Effector memory CD4-positive, alpha-beta T cell (primary cell): ENCODE measurements at regions not wholly inside any gene's neighbourhood (a gene's known extent, or its start where the extent isn't known, plus 50 kb on each side); places are given as distances from the start of the nearest gene placed in this dataset.

ENCODE experiments used
- DNase-seq, 3 donors: peaks; one replicate each; pipeline ENCODE4 v3.0.0-alpha.2; 2020
- H3K27ac ChIP-seq: 2 replicates; pipeline ENCODE4 v1.7.0; 2013; ENCODE audit warnings: mild to moderate bottlenecking, low read length, moderate library complexity; ENCODE audit not compliant: insufficient read depth, poor library complexity, severe bottlenecking
- H3K27me3 ChIP-seq: replicated peaks from 2 replicates; pipeline ENCODE4 v1.7.0; 2013; ENCODE audit warnings: mild to moderate bottlenecking, low read length; ENCODE audit not compliant: insufficient read depth, control insufficient read depth, poor library complexity, severe bottlenecking
- H3K36me3 ChIP-seq: 2 replicates; pipeline ENCODE4 v1.7.0; 2013; ENCODE audit warnings: mild to moderate bottlenecking, low read length, moderate library complexity; ENCODE audit not compliant: control insufficient read depth, insufficient read depth
- H3K4me1 ChIP-seq: 2 replicates; pipeline ENCODE4 v1.7.0; 2013; ENCODE audit warnings: low read length, mild to moderate bottlenecking; ENCODE audit not compliant: control insufficient read depth, insufficient read depth, poor library complexity, severe bottlenecking
- H3K4me3 ChIP-seq: 2 replicates; pipeline ENCODE4 v1.7.0; 2013; ENCODE audit warnings: low read length, low read depth, mild to moderate bottlenecking; ENCODE audit not compliant: insufficient read depth, poor library complexity, severe bottlenecking
- H3K9me3 ChIP-seq: 2 replicates; pipeline ENCODE4 v1.7.0; 2013; ENCODE audit warnings: mild to moderate bottlenecking, low read length, moderate library complexity; ENCODE audit not compliant: control insufficient read depth

DNA sequence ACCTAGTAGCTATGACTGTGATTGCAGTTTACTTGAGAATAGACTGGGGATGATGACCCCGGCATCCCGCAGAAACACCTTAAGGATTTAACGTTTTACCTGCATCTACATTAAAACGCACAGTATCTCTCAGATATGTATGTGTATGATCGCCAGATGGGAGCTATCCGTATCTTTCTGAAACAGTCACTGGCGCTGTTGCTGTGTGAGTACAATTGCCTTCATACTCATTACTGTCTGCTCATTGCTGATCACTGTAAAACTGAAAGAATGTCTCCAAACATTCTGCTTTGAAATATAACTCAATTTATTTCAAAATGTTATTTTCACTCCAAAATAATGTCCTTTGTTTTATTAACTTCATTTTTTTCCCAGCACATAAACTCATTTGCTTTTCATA, 388.9 kb upstream of the AKR1E2 start:
- H3K27ac ChIP-seq = no peak overlapping the region
- no peaks in the 10 kb centered on the region for H3K27me3 ChIP-seq
- H3K36me3 ChIP-seq = no peaks in the 10 kb centered on the region
- H3K4me1 ChIP-seq = no peaks in the 10 kb centered on the region
- DNase-seq = no peak
- no peak overlapping the region for H3K4me3 ChIP-seq
- H3K9me3 ChIP-seq = no peaks in the 10 kb centered on the region

DNA sequence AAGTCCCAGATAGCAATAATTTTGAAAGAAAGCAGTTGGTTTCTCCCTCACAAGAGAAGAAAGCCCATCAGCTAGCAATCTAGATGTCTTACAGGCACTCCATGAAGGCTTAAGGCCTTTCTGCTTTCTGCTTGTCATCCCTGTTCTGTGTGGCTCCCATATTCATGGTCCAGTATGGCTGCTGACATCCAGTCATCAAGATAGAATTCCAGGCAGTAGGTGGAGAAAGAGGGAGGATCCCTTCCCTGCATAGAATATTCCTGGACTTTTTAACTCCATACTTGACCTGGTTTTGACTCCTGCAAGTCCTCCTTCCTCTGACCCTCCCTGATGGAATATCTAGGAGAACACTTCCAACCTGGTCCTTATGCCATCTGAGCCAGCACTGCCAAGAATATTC, 389.9 kb upstream of the AKR1E2 start:
- no peak for DNase-seq
- Histone ChIP-seq H3K4me1 (no peaks in the 10 kb centered on the region), H3K4me3 (no peak overlapping the region), H3K27ac (no peak overlapping the region), H3K9me3 (no peaks in the 10 kb centered on the region), H3K36me3 (no peaks in the 10 kb centered on the region), H3K27me3 (no peaks in the 10 kb centered on the region)

DNA sequence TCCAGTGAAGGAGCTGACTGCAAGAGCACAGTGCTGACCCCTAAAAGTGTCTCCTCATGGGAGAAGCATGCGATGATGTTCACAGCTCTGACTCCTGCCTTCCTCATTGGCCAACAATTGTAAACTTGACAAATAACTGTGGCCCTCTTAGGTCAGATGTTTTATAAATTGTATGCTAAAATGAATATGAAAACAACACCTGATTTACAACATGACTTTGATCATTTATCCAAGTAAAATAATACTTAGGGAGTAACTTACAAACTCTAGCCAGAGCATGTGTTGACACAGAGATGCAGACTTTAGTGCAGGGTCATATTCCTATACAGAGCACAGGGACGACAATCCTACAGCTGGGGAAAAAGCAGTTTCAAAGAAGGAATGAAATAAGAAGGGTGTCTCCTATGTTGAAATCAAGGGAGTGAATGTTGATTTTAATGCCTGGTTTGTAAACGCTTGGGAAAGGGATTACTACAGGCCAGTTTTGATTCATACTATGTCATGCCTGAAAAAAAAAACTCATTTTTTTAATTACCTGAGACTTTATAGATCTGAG, 391.4 kb upstream of the AKR1E2 start:
- Histone ChIP-seq H3K27me3 (no peaks in the 10 kb centered on the region), H3K9me3 (no peaks in the 10 kb centered on the region), H3K36me3 (no peaks in the 10 kb centered on the region), H3K4me1 (no peaks in the 10 kb centered on the region), H3K4me3 (no peak overlapping the region), H3K27ac (no peak overlapping the region)
- no peak for DNase-seq

DNA sequence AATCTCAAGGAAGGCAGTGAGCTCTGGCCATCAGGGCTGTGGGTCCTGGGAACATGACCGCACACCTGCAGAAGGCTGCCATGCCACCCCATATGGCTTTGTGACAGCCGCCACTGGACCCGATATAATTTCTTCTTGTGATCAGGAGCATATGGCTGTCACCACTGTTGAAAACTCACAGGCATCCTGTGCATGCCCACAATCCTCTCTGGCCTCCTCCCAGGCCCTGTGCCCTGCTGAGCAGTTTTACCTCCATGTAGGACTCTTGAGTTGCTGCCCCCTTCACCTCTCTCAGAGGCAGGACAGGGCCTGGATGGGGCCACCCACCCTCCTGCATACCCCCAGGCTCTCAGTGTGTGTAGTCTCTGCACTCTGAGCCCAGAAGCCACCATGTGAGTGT, 391.9 kb upstream of the AKR1E2 start:
- Histone ChIP-seq H3K27me3 (no peaks in the 10 kb centered on the region), H3K4me3 (no peak overlapping the region), H3K4me1 (no peaks in the 10 kb centered on the region), H3K9me3 (no peaks in the 10 kb centered on the region), H3K27ac (no peak overlapping the region), H3K36me3 (no peaks in the 10 kb centered on the region)
- DNase-seq = no peak

DNA sequence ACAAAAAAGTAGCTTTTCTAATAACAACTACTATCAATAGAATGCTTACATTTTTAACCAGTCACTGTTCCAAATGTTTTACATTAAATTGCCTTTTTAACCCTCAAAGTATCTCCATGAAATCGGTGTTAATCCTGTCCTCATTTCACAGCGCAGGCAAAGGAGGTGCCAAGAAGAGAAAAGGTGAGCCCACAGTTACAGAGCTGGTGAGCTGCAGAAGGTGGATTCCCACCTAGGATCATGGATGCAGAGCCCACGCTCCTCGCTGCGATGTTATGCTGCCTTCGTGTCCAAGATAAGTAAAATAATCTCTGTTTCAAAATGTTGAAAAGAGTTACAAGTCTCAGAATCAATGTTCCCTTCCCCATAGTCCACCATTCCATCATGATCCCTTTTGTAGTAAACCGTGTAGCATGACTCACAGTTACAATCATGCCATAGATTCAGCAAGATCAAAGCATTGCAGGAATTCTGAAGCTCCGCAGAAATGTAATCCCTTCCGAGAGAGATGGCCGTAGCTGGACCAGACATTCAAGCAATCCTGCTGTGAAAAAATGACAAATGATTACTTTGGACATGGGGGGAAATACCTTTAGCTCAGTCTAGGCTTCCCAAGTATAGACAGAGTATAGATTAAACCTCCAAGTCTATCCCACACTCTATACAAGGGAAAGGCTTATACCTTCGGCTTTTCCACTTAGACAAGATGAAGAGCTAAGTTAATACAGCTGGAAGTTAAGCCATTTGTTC, 394.7 kb upstream of the AKR1E2 start:
- H3K27me3 ChIP-seq = no peaks in the 10 kb centered on the region
- no peaks in the 10 kb centered on the region for H3K9me3 ChIP-seq
- no peaks in the 10 kb centered on the region for H3K36me3 ChIP-seq
- no peak for DNase-seq
- H3K27ac ChIP-seq = no peak overlapping the region
- no peaks in the 10 kb centered on the region for H3K4me1 ChIP-seq
- H3K4me3 ChIP-seq = no peak overlapping the region

DNA sequence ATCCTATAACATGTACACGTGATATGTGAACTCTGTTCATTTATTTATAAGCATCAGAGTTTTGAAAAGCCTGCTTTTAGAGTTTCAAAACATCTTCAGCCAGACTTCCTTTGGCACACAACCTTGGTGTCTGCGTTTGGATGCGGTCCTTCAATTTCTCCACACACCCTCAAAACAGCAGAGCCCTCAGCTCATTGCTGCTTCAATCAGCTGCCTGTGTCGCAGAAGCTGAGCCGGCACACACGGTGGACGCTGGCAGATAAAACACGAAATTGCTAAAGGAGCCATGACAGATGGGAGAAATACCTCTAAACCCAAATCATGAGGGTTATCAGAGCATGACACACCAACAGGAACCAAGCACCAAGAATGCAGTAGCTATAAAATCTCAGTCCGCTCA, 396.4 kb upstream of the AKR1E2 start:
- Histone ChIP-seq H3K4me1 (no peaks in the 10 kb centered on the region), H3K9me3 (no peaks in the 10 kb centered on the region), H3K4me3 (no peak overlapping the region), H3K27ac (no peak overlapping the region), H3K36me3 (no peaks in the 10 kb centered on the region), H3K27me3 (no peaks in the 10 kb centered on the region)
- no peak for DNase-seq

DNA sequence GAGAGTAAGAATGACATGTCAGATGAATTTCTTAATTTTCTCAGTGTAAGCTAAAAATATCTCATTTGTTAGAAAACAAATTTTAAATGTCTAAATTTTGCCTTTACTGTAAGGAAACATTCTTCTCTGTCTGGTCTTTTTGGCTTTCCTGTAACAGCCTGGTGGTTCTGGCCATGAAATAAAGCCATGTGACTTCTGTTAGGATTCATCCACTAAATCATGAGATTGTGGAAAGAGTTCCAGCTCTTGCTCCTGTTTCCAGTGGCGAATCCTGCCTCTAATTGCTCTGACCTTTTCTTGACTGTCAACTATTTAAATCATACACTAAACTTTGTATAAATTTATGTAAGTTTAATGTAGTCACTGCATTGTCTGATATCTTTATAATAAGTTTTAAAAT, 398.5 kb upstream of the AKR1E2 start:
- DNase-seq = no peak
- Histone ChIP-seq H3K27ac (no peak overlapping the region), H3K36me3 (no peaks in the 10 kb centered on the region), H3K4me1 (no peaks in the 10 kb centered on the region), H3K9me3 (no peaks in the 10 kb centered on the region), H3K27me3 (no peaks in the 10 kb centered on the region), H3K4me3 (no peak overlapping the region)

DNA sequence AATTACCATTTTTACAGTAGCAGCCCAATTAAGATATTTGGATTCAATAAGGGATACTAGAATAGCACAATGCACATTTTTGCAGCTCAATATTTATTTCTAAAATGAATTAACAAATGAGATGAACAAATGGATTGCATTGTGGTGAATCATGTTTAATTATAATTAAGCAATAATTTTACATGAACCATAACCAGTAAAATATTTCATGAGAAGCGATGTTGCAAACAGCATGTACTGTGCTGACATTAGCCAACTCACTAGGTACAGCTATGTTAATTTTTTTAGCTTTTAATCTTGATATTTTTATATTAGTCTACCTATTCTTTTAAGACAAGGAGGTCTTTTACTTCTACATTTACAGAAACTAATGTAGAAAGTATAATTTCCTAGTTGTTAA, 399.1 kb upstream of the AKR1E2 start:
- no peak overlapping the region for H3K4me3 ChIP-seq
- no peaks in the 10 kb centered on the region for H3K27me3 ChIP-seq
- H3K4me1 ChIP-seq = no peaks in the 10 kb centered on the region
- no peaks in the 10 kb centered on the region for H3K9me3 ChIP-seq
- H3K36me3 ChIP-seq = no peaks in the 10 kb centered on the region
- H3K27ac ChIP-seq = no peak overlapping the region
- DNase-seq = no peak

DNA sequence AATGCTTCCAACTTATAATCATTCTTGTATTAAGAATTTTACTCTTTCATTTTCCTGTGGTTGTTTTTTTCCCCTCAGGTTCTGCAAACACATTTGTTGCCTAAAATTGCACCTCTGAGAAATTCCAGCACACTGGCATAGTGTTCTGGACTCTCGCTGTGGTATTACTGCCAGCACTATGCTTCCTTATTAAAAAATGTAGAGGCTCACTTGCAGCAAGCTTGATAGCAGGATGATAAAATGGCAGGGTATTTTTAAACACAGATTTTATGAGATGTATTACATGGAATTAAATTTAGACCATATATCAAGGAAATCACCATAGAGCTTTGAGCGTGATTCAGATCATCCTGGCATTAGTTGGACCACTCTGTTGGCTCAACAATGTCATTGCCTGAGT, 416.7 kb upstream of the AKR1E2 start:
- H3K27ac ChIP-seq = no peak overlapping the region
- H3K27me3 ChIP-seq = no peaks in the 10 kb centered on the region
- no peaks in the 10 kb centered on the region for H3K9me3 ChIP-seq
- H3K4me3 ChIP-seq = no peak overlapping the region
- H3K36me3 ChIP-seq = no peaks in the 10 kb centered on the region
- no peaks in the 10 kb centered on the region for H3K4me1 ChIP-seq
- DNase-seq = no peak

DNA sequence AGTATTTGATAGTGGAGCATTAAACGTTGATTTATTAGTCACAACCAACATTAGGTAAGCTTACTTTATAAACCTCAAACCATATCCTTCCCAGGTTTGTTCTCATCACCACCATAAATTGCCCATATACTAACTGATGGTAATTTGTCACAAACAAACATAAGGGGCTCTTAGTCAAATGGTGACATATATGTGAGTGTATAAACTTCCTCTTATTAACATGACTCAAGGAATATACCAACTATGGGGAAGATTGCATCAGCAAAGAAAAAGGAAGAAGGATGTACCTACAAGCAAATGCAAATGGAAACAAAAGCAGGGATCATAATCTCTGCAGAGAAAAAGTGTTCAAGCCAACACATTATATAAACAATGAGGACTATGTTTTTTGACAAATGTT, 418.2 kb upstream of the AKR1E2 start:
- Histone ChIP-seq H3K36me3 (no peaks in the 10 kb centered on the region), H3K27me3 (no peaks in the 10 kb centered on the region), H3K4me1 (no peaks in the 10 kb centered on the region), H3K4me3 (no peak overlapping the region), H3K27ac (no peak overlapping the region), H3K9me3 (no peaks in the 10 kb centered on the region)
- DNase-seq = no peak
